ENCODE measurements at regions not wholly inside any gene's neighbourhood (a gene's known extent, or its start where the extent isn't known, plus 50 kb on each side); places are given as distances from the start of the nearest gene placed in this dataset.
"Not testable (repeated sequence)": the region's sequence is repeated elsewhere in the genome, so short reads cannot be mapped to it uniquely, and the experiment has no call there.

DNA sequence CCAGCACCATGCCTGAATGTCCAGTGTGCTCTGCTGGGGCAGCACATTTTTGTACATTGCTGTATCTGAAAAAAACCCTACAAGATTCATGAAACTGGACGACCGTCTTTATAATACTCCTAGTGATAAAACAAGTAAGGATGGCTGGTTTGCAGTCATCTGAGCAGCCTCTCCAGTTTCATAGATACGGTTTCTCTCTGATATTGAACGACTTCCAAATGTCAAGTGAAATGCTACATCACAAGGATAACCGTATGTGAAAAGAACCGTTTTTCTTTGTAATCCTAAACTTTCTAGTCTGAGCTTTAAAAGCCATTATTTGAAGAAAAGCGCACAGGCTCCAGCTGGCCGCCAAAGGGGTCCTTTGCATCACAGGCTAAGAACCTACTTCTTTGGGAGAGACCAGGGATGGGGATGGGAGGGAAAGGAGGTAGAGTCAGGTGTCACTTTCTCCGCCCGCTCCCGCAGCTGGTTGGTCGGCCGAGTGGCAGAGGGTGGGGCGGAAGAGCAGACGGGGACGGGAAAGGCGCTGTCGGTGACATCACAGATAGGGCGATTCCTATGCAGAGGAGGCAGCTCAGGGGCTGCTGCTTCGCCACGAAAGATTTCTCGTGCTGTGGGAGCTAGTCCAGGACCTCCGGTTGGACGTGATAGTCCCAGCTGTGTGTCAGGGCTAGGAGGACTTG is 180.4 kb upstream of the NOTCH2NLA start:
- H3K4me1 ChIP-seq, FAIRE-seq, CTCF ChIA-PET, H3K9me3 ChIP-seq: not testable (repeated sequence)
- peak overlapping the region; percentile 54 to 79; a peak in 5 of 6 replicates for H3K27ac ChIP-seq
- DNase-seq (ENCODE audit: low read depth in 1 of 2, low spot score in 1 of 2) (peak in 1 of 2 experiments; percentile 84), ATAC-seq (peak; percentile 95 to 97)
- H3K4me3 ChIP-seq = peak overlapping the region; percentile 39
- H3K4me2 ChIP-seq = peak overlapping the region; percentile 82
- POLR2A ChIA-PET = interaction anchor here (1.0 to 1.7 kb wide), 2 partner anchors 22 to 32 kb away, joined by 5 to 8 read pairs; no protein-coding TSS in a partner anchor
- WGBS (ENCODE audit: missing lambda C conversion rate) = 7% methylated on average over 4 of the region's 24 CpGs

DNA sequence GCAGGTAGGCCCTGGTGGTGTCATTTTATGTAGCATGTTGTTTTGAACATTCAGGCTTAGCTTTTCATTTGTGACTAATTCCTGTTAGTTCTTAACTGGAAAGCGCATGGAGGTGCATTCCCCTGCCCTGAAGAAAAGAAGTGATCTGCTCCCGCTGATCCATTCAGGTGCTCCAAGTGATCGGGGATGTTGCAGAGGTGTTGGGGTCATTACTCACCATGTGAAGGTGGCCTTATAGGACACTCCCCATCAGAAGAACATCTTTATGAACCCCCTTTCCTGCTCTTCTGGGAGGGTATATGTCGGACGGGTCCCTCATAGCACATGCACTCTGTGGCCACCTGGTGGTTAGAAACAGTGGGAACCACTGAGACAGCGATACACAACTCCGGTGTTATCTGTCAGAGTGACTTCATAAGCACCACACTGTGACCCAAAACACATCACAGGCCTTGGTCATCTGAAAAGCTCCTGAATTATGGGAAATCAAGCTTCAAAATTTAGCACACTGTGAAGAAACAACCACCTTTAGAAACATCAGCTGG is 172.5 kb upstream of the NOTCH2NLA start:
- WGBS (ENCODE audit: missing lambda C conversion rate) = 28% methylated on average over 7 of the region's 7 CpGs
- H3K27ac ChIP-seq, H3K4me3 ChIP-seq, H3K9me3 ChIP-seq, H3K4me2 ChIP-seq, CTCF ChIA-PET, POLR2A ChIA-PET, H3K4me1 ChIP-seq, FAIRE-seq: not testable (repeated sequence)
- ATAC-seq (peak; percentile 98 to 100), DNase-seq (ENCODE audit: low read depth in 1 of 2, low spot score in 1 of 2) (peak in 1 of 2 experiments; percentile 14)
- TF ChIP-seq, protein P1, sequence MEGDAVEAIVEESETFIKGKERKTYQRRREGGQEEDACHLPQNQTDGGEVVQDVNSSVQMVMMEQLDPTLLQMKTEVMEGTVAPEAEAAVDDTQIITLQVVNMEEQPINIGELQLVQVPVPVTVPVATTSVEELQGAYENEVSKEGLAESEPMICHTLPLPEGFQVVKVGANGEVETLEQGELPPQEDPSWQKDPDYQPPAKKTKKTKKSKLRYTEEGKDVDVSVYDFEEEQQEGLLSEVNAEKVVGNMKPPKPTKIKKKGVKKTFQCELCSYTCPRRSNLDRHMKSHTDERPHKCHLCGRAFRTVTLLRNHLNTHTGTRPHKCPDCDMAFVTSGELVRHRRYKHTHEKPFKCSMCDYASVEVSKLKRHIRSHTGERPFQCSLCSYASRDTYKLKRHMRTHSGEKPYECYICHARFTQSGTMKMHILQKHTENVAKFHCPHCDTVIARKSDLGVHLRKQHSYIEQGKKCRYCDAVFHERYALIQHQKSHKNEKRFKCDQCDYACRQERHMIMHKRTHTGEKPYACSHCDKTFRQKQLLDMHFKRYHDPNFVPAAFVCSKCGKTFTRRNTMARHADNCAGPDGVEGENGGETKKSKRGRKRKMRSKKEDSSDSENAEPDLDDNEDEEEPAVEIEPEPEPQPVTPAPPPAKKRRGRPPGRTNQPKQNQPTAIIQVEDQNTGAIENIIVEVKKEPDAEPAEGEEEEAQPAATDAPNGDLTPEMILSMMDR (IDR thresholded peaks at IDR 0.05) = peak; percentile 40; the same call in 2 of the 3 replicates
- 0 out of 5 replicates have a peak, but pooled peaks of 1 of the 2 experiments have one; percentile 12 for TF ChIP-seq RAD21 (conservative IDR thresholded peaks at IDR 0.05 in 1 of 2, IDR thresholded peaks at IDR 0.05 in 1 of 2)
- TF ChIP-seq SMC3 (IDR thresholded peaks at IDR 0.05) = 0 out of 3 replicates have a peak, but pooled peaks have one; percentile 17

DNA sequence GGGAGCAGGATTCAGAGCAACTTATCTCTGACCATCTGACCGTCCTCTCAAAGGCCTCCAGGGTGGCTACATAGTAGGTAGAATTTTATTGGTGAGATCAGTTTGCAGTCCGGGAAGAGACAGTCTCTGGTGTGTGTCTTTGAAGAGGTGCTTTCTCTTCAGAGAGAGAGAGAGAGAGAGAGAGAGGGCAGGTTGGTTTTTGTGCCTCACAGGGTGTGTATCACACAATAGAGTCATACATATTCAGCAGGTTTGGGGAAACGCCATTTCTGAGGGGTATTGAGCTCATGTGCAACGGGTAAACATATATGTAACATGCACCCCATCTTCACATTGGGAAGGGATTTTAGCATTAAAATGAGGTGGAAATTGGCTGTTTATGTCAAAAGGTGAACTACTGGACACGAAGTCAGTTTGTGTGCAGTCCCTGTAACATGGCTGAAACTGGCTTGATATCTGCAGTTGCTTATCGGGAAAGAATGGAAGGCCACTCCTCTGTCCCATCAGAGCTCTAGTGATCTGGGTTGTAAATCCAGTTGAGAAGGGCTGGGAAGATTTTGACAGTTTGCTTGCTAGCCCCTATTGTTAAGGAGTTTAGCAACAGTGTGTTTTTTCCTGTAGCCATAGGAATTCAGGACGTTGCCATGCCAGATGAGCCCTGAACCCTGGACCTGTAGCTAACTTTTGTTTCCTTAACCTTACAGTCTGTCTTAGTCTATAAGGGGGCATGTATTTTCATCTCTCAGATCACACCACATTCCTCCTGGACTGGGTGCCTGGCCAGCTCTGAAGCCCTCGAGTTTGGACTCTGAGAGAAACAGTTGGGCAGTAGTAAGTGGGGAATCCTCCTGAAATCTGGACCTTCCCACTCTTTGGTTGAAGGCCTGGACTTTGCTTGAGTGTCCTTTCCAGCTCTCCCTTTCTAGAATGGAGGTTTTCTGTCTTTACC is 171.6 kb upstream of the NOTCH2NLA start:
- 66% methylated on average over 8 of the region's 8 CpGs for WGBS (ENCODE audit: missing lambda C conversion rate)
- H3K4me1 ChIP-seq; POLR2A ChIA-PET; H3K4me2 ChIP-seq; H3K9me3 ChIP-seq; CTCF ChIA-PET; FAIRE-seq; H3K4me3 ChIP-seq; DNase-seq (ENCODE audit: low read depth in 1 of 2, low spot score in 1 of 2); H3K27ac ChIP-seq: not testable (repeated sequence)
- peak in 1 of 2 experiments; percentile 49; a peak in 3 of 6 replicates for ATAC-seq

DNA sequence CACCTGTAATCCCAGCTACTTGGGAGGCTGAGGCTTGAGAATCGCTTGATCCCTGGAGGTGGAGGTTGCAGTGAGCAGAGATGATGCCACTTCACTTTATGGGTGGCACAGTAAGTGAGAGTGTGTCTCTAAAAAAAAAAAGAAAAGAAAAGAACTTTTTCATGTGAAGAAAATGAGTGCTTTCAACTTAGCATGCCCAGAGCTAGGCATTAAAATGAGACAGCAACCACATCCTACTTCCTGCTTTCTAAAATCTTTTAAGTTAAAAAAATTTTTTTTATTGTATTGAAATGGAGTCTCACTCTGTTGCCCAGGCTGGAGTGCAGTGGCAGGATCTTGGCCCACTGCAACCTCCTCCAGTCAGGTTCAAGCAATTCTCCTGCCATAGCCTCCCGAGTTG is 170.4 kb upstream of the NOTCH2NLA start:
- H3K4me2 ChIP-seq; H3K4me1 ChIP-seq; CTCF ChIA-PET; ATAC-seq; H3K4me3 ChIP-seq; DNase-seq (ENCODE audit: low read depth in 1 of 2, low spot score in 1 of 2); POLR2A ChIA-PET; H3K9me3 ChIP-seq; H3K27ac ChIP-seq; FAIRE-seq: not testable (repeated sequence)
- 77% methylated on average over 2 of the region's 2 CpGs for WGBS (ENCODE audit: missing lambda C conversion rate)

DNA sequence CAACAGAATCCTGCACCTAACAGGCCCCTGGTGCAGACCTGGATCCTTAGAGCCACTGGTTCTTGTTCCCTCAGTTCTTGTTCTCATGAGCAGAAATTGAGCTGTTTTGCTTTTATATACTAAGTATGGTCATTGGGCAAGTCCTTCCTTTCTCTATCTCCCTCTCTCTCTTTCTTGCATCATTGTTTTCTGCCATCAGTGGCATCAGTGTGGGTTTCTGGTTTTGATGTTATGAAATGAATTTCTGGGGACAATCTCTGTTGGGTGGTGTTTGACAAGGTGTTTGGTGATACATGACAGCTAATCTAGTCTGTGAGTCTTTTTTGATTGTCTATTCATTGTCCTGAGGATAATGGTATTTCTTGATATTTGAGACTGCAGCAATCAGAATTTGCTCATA is 168.0 kb upstream of the NOTCH2NLA start:
- POLR2A ChIA-PET; FAIRE-seq; CTCF ChIA-PET; H3K4me2 ChIP-seq; H3K4me1 ChIP-seq; DNase-seq (ENCODE audit: low read depth in 1 of 2, low spot score in 1 of 2); H3K27ac ChIP-seq; H3K9me3 ChIP-seq; H3K4me3 ChIP-seq; ATAC-seq: not testable (repeated sequence)

DNA sequence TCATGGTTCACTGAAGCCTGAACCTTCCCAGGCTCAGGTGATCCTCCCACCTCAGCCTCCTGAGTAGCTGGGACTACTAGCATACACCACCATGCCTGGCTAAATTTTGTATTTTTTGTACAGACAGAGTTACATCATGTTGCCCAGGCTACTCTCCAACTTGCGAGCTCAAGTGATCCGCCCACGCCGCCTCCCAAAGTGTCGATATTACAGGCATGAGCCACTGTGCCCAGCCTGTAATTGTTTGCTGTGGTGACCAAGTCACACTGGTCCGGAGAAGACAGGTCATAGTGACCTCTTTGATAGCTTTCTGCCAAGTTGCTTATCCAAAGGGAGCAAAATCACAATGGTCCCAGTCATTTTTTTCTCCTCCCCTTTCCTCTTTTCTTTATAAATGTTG is 167.4 kb upstream of the NOTCH2NLA start:
- not testable (repeated sequence) for FAIRE-seq, H3K9me3 ChIP-seq
- WGBS (ENCODE audit: missing lambda C conversion rate) = 83% methylated on average over 6 of the region's 6 CpGs

DNA sequence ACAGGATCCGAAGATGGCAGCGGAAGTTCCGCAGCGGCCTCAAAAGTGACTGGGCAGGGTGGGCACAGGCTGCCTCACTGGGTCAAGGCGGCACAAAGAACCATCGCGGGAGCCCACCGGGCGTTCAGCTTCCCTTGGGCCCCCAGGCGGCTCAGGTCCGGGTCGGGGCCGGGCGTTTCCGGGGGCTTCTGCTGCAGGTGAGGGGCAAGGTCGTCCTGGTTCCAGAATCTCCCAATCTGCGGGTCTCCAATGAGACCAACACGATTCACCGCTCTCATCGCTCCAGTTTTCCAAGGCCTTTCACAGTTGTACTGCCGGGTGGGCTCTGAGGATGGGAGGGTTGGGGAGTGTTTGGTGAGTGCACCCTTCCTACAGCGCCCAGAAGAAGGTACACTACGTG is 165.0 kb upstream of the NOTCH2NLA start:
- FAIRE-seq; POLR2A ChIA-PET; ATAC-seq; H3K4me1 ChIP-seq; CTCF ChIA-PET; H3K4me3 ChIP-seq; DNase-seq (ENCODE audit: low read depth in 1 of 2, low spot score in 1 of 2); H3K27ac ChIP-seq; H3K9me3 ChIP-seq; H3K4me2 ChIP-seq: not testable (repeated sequence)
- 82% methylated on average over 7 of the region's 23 CpGs for WGBS (ENCODE audit: missing lambda C conversion rate)

More for the DNA sequence above, 167.4 kb upstream of the NOTCH2NLA start:
- H3K4me3 ChIP-seq; POLR2A ChIA-PET; ATAC-seq; H3K4me2 ChIP-seq; DNase-seq (ENCODE audit: low read depth in 1 of 2, low spot score in 1 of 2); H3K4me1 ChIP-seq; H3K27ac ChIP-seq; CTCF ChIA-PET: not testable (repeated sequence)

DNA sequence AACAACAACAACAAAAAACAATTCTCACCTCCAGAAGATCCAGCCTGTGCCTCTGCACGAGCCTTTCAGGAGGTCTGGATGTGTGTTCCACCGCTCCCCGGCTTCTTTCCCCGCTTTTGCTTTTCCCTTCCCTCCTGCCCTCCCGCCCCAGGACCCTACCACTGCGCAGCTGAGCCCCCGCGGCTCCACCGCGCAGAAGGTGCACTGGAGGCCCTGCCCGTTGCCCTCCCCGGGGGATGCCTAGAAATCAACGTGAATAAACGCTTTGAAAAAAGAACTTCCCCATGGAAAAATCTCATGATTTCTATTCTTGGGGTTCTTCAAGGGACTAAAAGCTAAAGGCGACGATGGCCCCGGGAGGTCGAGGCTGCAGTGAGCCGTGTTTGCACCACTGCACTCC is 164.3 kb upstream of the NOTCH2NLA start:
- H3K4me3 ChIP-seq; DNase-seq (ENCODE audit: low read depth in 1 of 2, low spot score in 1 of 2); POLR2A ChIA-PET; H3K4me1 ChIP-seq; ATAC-seq; CTCF ChIA-PET; H3K4me2 ChIP-seq; H3K9me3 ChIP-seq; H3K27ac ChIP-seq; FAIRE-seq: not testable (repeated sequence)
- WGBS (ENCODE audit: missing lambda C conversion rate) = 80% methylated on average over 18 of the region's 19 CpGs

DNA sequence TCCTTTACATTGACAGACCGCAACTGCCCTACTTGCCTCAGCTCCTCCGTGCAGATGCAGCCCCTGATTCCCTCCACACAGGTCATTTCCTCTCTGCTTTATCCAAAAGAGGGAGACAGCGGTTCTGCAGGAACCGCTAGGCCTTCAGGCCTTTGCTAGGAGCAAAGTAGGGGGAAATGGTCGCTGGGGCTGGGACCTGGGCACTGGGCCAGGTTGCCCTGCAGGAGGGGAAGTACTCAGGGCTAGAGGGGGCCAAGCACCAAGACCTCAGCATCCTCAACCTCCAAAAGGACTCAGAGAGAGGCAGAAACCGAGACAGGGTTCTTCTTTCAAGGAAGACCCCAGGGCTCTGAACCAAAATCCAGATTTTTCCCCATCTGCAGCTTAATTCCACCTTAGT is 160.4 kb upstream of the NOTCH2NLA start:
- DNase-seq (ENCODE audit: low read depth in 1 of 2, low spot score in 1 of 2); POLR2A ChIA-PET; FAIRE-seq; H3K9me3 ChIP-seq; H3K27ac ChIP-seq; ATAC-seq; H3K4me3 ChIP-seq; H3K4me2 ChIP-seq; H3K4me1 ChIP-seq; CTCF ChIA-PET: not testable (repeated sequence)
- WGBS (ENCODE audit: missing lambda C conversion rate) = 76% methylated on average over 5 of the region's 6 CpGs

Data from A549 (cell line).